ENCODE measurements at regions not wholly inside any gene's neighbourhood (a gene's known extent, or its start where the extent isn't known, plus 50 kb on each side); places are given as distances from the start of the nearest gene placed in this dataset.

GRCh38 chr2:78779761-78780160 lies 245.7 kb upstream of the REG3G start:
- H3K27me3 Mint-ChIP-seq = no peaks in the 10 kb centered on the region
- Histone ChIP-seq H3K4me3 (ENCODE audit: low read length) (no peak overlapping the region), H3K4me1 (ENCODE audit: control insufficient read depth in 2 of 2, insufficient read depth in 2 of 2, low read length in 2 of 2) (no peaks in the 10 kb centered on the region), H3K36me3 (ENCODE audit: control insufficient read depth in 2 of 3, insufficient read depth in 3 of 3, low read length in 3 of 3) (no peaks in the 10 kb centered on the region), H3K9me3 (ENCODE audit: control insufficient read depth in 2 of 3, low read length in 3 of 3) (no peaks in the 10 kb centered on the region), H3K27ac (ENCODE audit: low read depth, low read length) (no peak overlapping the region), H3K27me3 (ENCODE audit: control insufficient read depth in 2 of 2, insufficient read depth in 2 of 2, low read length in 2 of 2) (no peaks in the 10 kb centered on the region)
- H3K9me3 Mint-ChIP-seq = peaks cover 3 to 32% (median 15%) of the 10 kb centered on the region in 11 donors
- POLR2A ChIA-PET = no interaction called here
- no peaks in the 10 kb centered on the region for H3K4me1 Mint-ChIP-seq
- no peaks in the 10 kb centered on the region for H3K36me3 Mint-ChIP-seq
- CTCF ChIA-PET = no interaction called here
- ATAC-seq (no peak), DNase-seq (no peak)
- H3K4me3 Mint-ChIP-seq = no peak overlapping the region
- intact Hi-C loops (cut with micrococcal nuclease) = no loop called here
- no peak overlapping the region for H3K27ac Mint-ChIP-seq

- ChIA-PET POLR2A (no interaction called here), CTCF (no interaction called here)
- Histone ChIP-seq H3K27ac (ENCODE audit: low read depth, low read length) (no peak overlapping the region), H3K27me3 (ENCODE audit: control insufficient read depth in 2 of 2, insufficient read depth in 2 of 2, low read length in 2 of 2) (no peaks in the 10 kb centered on the region), H3K4me1 (ENCODE audit: control insufficient read depth in 2 of 2, insufficient read depth in 2 of 2, low read length in 2 of 2) (no peaks in the 10 kb centered on the region), H3K4me3 (ENCODE audit: low read length) (no peak overlapping the region), H3K36me3 (ENCODE audit: control insufficient read depth in 2 of 3, insufficient read depth in 3 of 3, low read length in 3 of 3) (no peaks in the 10 kb centered on the region), H3K9me3 (ENCODE audit: control insufficient read depth in 2 of 3, low read length in 3 of 3) (no peaks in the 10 kb centered on the region)
- DNase-seq (no peak), ATAC-seq (no peak)
- no peaks in the 10 kb centered on the region for H3K27me3 Mint-ChIP-seq
- H3K9me3 Mint-ChIP-seq = peaks cover 3 to 28% (median 13%) of the 10 kb centered on the region in 11 donors
- intact Hi-C loops (cut with micrococcal nuclease) = no loop called here
- no peaks in the 10 kb centered on the region for H3K36me3 Mint-ChIP-seq
- no peak overlapping the region for H3K4me3 Mint-ChIP-seq
- no peaks in the 10 kb centered on the region for H3K4me1 Mint-ChIP-seq
- no peak overlapping the region for H3K27ac Mint-ChIP-seq
Measured at GRCh38 chr2:78780256-78780655, 245.2 kb upstream of the REG3G start.

GRCh38 chr2:78780864-78781583 lies 244.5 kb upstream of the REG3G start:
- Mint-ChIP-seq H3K4me3 (no peak overlapping the region), H3K4me1 (no peaks in the 10 kb centered on the region), H3K9me3 (peaks cover 3 to 27% (median 12%) of the 10 kb centered on the region in 11 donors), H3K27ac (no peak overlapping the region), H3K36me3 (no peaks in the 10 kb centered on the region), H3K27me3 (no peaks in the 10 kb centered on the region)
- H3K27me3 ChIP-seq (ENCODE audit: control insufficient read depth in 2 of 2, insufficient read depth in 2 of 2, low read length in 2 of 2) = no peaks in the 10 kb centered on the region
- ATAC-seq = no peak
- no peaks in the 10 kb centered on the region for H3K36me3 ChIP-seq (ENCODE audit: control insufficient read depth in 2 of 3, insufficient read depth in 3 of 3, low read length in 3 of 3)
- no peaks in the 10 kb centered on the region for H3K4me1 ChIP-seq (ENCODE audit: control insufficient read depth in 2 of 2, insufficient read depth in 2 of 2, low read length in 2 of 2)
- intact Hi-C loops (cut with micrococcal nuclease) = no loop called here
- H3K4me3 ChIP-seq (ENCODE audit: low read length) = no peak overlapping the region
- POLR2A ChIA-PET = no interaction called here
- CTCF ChIA-PET = no interaction called here
- no peak overlapping the region for H3K27ac ChIP-seq (ENCODE audit: low read depth, low read length)
- no peaks in the 10 kb centered on the region for H3K9me3 ChIP-seq (ENCODE audit: control insufficient read depth in 2 of 3, low read length in 3 of 3)
- DNase-seq = no peak

- DNase-seq (no peak), ATAC-seq (no peak)
- H3K27me3 Mint-ChIP-seq = no peaks in the 10 kb centered on the region
- intact Hi-C loops (cut with micrococcal nuclease) = no loop called here
- H3K4me3 Mint-ChIP-seq = no peak overlapping the region
- H3K27ac ChIP-seq (ENCODE audit: low read depth, low read length) = no peak overlapping the region
- CTCF ChIA-PET = no interaction called here
- no peaks in the 10 kb centered on the region for H3K36me3 Mint-ChIP-seq
- H3K27me3 ChIP-seq (ENCODE audit: control insufficient read depth in 2 of 2, insufficient read depth in 2 of 2, low read length in 2 of 2) = no peaks in the 10 kb centered on the region
- H3K9me3 Mint-ChIP-seq = peaks cover 0 to 22% (median 12%) of the 10 kb centered on the region in 11 donors
- no peaks in the 10 kb centered on the region for H3K36me3 ChIP-seq (ENCODE audit: control insufficient read depth in 2 of 3, insufficient read depth in 3 of 3, low read length in 3 of 3)
- POLR2A ChIA-PET = no interaction called here
- H3K4me1 ChIP-seq (ENCODE audit: control insufficient read depth in 2 of 2, insufficient read depth in 2 of 2, low read length in 2 of 2) = no peaks in the 10 kb centered on the region
- H3K4me3 ChIP-seq (ENCODE audit: low read length) = no peak overlapping the region
- H3K4me1 Mint-ChIP-seq = no peaks in the 10 kb centered on the region
- no peaks in the 10 kb centered on the region for H3K9me3 ChIP-seq (ENCODE audit: control insufficient read depth in 2 of 3, low read length in 3 of 3)
- no peak overlapping the region for H3K27ac Mint-ChIP-seq
Measured at GRCh38 chr2:78782196-78782595, 243.3 kb upstream of the REG3G start.

GRCh38 chr2:78811955-78812610 lies 213.4 kb upstream of the REG3G start:
- intact Hi-C loops (cut with micrococcal nuclease) = no loop called here
- Mint-ChIP-seq H3K27me3 (no peaks in the 10 kb centered on the region), H3K9me3 (peaks cover 0 to 11% (median 2%) of the 10 kb centered on the region in 11 donors), H3K4me1 (no peaks in the 10 kb centered on the region), H3K27ac (no peak overlapping the region), H3K36me3 (no peaks in the 10 kb centered on the region), H3K4me3 (no peak overlapping the region)
- Histone ChIP-seq H3K27me3 (ENCODE audit: control insufficient read depth in 2 of 2, insufficient read depth in 2 of 2, low read length in 2 of 2) (no peaks in the 10 kb centered on the region), H3K36me3 (ENCODE audit: control insufficient read depth in 2 of 3, insufficient read depth in 3 of 3, low read length in 3 of 3) (no peaks in the 10 kb centered on the region), H3K4me3 (ENCODE audit: low read length) (no peak overlapping the region), H3K9me3 (ENCODE audit: control insufficient read depth in 2 of 3, low read length in 3 of 3) (no peaks in the 10 kb centered on the region), H3K4me1 (ENCODE audit: control insufficient read depth in 2 of 2, insufficient read depth in 2 of 2, low read length in 2 of 2) (no peaks in the 10 kb centered on the region), H3K27ac (ENCODE audit: low read depth, low read length) (no peak overlapping the region)
- POLR2A ChIA-PET = no interaction called here
- DNase-seq (no peak), ATAC-seq (no peak)
- CTCF ChIA-PET = no interaction called here

GRCh38 chr2:78814331-78814986 lies 211.0 kb upstream of the REG3G start:
- H3K4me3 Mint-ChIP-seq = no peak overlapping the region
- intact Hi-C loops (cut with micrococcal nuclease) = no loop called here
- ChIA-PET CTCF (no interaction called here), POLR2A (no interaction called here)
- DNase-seq (no peak), ATAC-seq (no peak)
- H3K4me3 ChIP-seq (ENCODE audit: low read length) = no peak overlapping the region
- no peak overlapping the region for H3K27ac Mint-ChIP-seq
- H3K4me1 Mint-ChIP-seq = no peaks in the 10 kb centered on the region
- no peaks in the 10 kb centered on the region for H3K36me3 ChIP-seq (ENCODE audit: control insufficient read depth in 2 of 3, insufficient read depth in 3 of 3, low read length in 3 of 3)
- H3K4me1 ChIP-seq (ENCODE audit: control insufficient read depth in 2 of 2, insufficient read depth in 2 of 2, low read length in 2 of 2) = no peaks in the 10 kb centered on the region
- no peaks in the 10 kb centered on the region for H3K27me3 ChIP-seq (ENCODE audit: control insufficient read depth in 2 of 2, insufficient read depth in 2 of 2, low read length in 2 of 2)
- no peaks in the 10 kb centered on the region for H3K27me3 Mint-ChIP-seq
- no peaks in the 10 kb centered on the region for H3K9me3 ChIP-seq (ENCODE audit: control insufficient read depth in 2 of 3, low read length in 3 of 3)
- no peak overlapping the region for H3K27ac ChIP-seq (ENCODE audit: low read depth, low read length)
- peaks cover 0 to 4% (median 1%) of the 10 kb centered on the region in 11 donors for H3K9me3 Mint-ChIP-seq
- no peaks in the 10 kb centered on the region for H3K36me3 Mint-ChIP-seq

- intact Hi-C loops (cut with micrococcal nuclease) = no loop called here
- Histone ChIP-seq H3K27me3 (ENCODE audit: control insufficient read depth in 2 of 2, insufficient read depth in 2 of 2, low read length in 2 of 2) (no peaks in the 10 kb centered on the region), H3K9me3 (ENCODE audit: control insufficient read depth in 2 of 3, low read length in 3 of 3) (no peaks in the 10 kb centered on the region), H3K36me3 (ENCODE audit: control insufficient read depth in 2 of 3, insufficient read depth in 3 of 3, low read length in 3 of 3) (no peaks in the 10 kb centered on the region), H3K4me1 (ENCODE audit: control insufficient read depth in 2 of 2, insufficient read depth in 2 of 2, low read length in 2 of 2) (no peaks in the 10 kb centered on the region), H3K4me3 (ENCODE audit: low read length) (no peak overlapping the region), H3K27ac (ENCODE audit: low read depth, low read length) (no peak overlapping the region)
- ChIA-PET CTCF (no interaction called here), POLR2A (no interaction called here)
- Mint-ChIP-seq H3K36me3 (no peaks in the 10 kb centered on the region), H3K27me3 (no peaks in the 10 kb centered on the region), H3K4me1 (no peaks in the 10 kb centered on the region), H3K9me3 (peaks cover 0 to 9% (median 4%) of the 10 kb centered on the region in 11 donors), H3K4me3 (no peak overlapping the region), H3K27ac (no peak overlapping the region)
- DNase-seq (no peak), ATAC-seq (no peak)
Measured at GRCh38 chr2:78817430-78817829, 208.1 kb upstream of the REG3G start.
